ENCODE measurements at regions not wholly inside any gene's neighbourhood (a gene's known extent, or its start where the extent isn't known, plus 50 kb on each side); places are given as distances from the start of the nearest gene placed in this dataset.

- no peak overlapping the region for H3K4me3 ChIP-seq (ENCODE audit: low read depth, low read length)
- no peak for TF ChIP-seq CTCF (conservative IDR thresholded peaks at IDR 0.05; ENCODE audit: low read depth, low read length)
- no peak for DNase-seq (ENCODE audit: low read depth)
Observed at GRCh38 chr2:210954386-210954907, 398.0 kb downstream of the CPS1 start.

- H3K4me3 ChIP-seq (ENCODE audit: low read depth, low read length), result no peak overlapping the region
- no peak for TF ChIP-seq CTCF (conservative IDR thresholded peaks at IDR 0.05; ENCODE audit: low read depth, low read length)
- DNase-seq (ENCODE audit: low read depth), result peak; percentile 77
Observed at GRCh38 chr2:210955591-210955990, 399.2 kb downstream of the CPS1 start.

GRCh38 chr2:210956101-210956500 is 399.7 kb downstream of the CPS1 start:
- H3K4me3 ChIP-seq (ENCODE audit: low read depth, low read length), result no peak overlapping the region
- no peak for TF ChIP-seq CTCF (conservative IDR thresholded peaks at IDR 0.05; ENCODE audit: low read depth, low read length)
- peak; percentile 21 for DNase-seq (ENCODE audit: low read depth)

GRCh38 chr2:210961249-210961648 is 404.9 kb downstream of the CPS1 start:
- DNase-seq (ENCODE audit: low read depth), result peak; percentile 26
- no peak overlapping the region for H3K4me3 ChIP-seq (ENCODE audit: low read depth, low read length)
- TF ChIP-seq CTCF (conservative IDR thresholded peaks at IDR 0.05; ENCODE audit: low read depth, low read length), result no peak

GRCh38 chr2:210963386-210963785 is 407.0 kb downstream of the CPS1 start:
- H3K4me3 ChIP-seq (ENCODE audit: low read depth, low read length), result no peak overlapping the region
- DNase-seq (ENCODE audit: low read depth), result no peak
- TF ChIP-seq CTCF (conservative IDR thresholded peaks at IDR 0.05; ENCODE audit: low read depth, low read length), result no peak

GRCh38 chr2:210964141-210964764 is 407.9 kb downstream of the CPS1 start:
- DNase-seq (ENCODE audit: low read depth), result no peak
- no peak overlapping the region for H3K4me3 ChIP-seq (ENCODE audit: low read depth, low read length)
- no peak for TF ChIP-seq CTCF (conservative IDR thresholded peaks at IDR 0.05; ENCODE audit: low read depth, low read length)

GRCh38 chr2:210965472-210965871 is 409.1 kb downstream of the CPS1 start:
- H3K4me3 ChIP-seq (ENCODE audit: low read depth, low read length), result no peak overlapping the region
- DNase-seq (ENCODE audit: low read depth), result peak; percentile 41
- TF ChIP-seq CTCF (conservative IDR thresholded peaks at IDR 0.05; ENCODE audit: low read depth, low read length), result no peak
